ENCODE measurements at regions not wholly inside any gene's neighbourhood (a gene's known extent, or its start where the extent isn't known, plus 50 kb on each side); places are given as distances from the start of the nearest gene placed in this dataset.

DNA sequence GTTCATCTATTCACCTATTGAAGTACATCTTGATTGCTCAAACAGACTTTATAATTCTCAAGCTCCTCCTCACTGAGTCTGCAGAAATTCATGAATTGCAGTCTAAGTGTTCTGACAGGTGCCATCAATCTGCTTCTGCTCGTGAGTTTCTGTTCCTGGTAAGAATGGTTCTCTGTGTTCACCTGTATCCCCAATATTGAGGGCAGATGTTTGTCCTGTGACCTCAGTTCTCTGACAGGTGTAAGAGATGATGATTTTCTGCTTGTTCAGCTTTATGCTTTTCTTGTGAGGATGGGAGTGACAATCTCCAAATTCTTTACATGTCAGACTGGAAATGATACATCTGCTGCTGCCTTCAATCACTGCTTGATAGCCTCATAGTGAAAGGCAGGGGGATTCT is 736.9 kb upstream of the COBL start:
- no peak for TF ChIP-seq CTCF (IDR thresholded peaks at IDR 0.05)
- no peak for TF ChIP-seq POLR2A (IDR thresholded peaks at IDR 0.05)
